H9 (cell line): ENCODE measurements at regions not wholly inside any gene's neighbourhood (a gene's known extent, or its start where the extent isn't known, plus 50 kb on each side); places are given as distances from the start of the nearest gene placed in this dataset.

Experiments
- DNase-seq: peaks from one replicate; pipeline ENCODE4 v3.0.0-alpha.2; 2017
- H2AFZ ChIP-seq: one replicate; pipeline ENCODE4 v1.6.1; 2013; ENCODE audit warnings: mild to moderate bottlenecking, low read length, control low read depth, moderate library complexity
- H2AK5ac ChIP-seq: 2 replicates; pipeline ENCODE4 v1.6.1; 2013; ENCODE audit warnings: low read length, control low read depth, mixed read lengths; ENCODE audit not compliant: insufficient read length
- H2BK120ac ChIP-seq: one replicate; pipeline ENCODE4 v1.6.1; 2013; ENCODE audit warnings: low read depth, mild to moderate bottlenecking, low read length, control low read depth, inconsistent platforms; ENCODE audit not compliant: poor library complexity, severe bottlenecking
- H2BK12ac ChIP-seq: 2 replicates; pipeline ENCODE4 v1.6.1; 2013; ENCODE audit warnings: low read length, control low read depth, mixed read lengths, low read depth; ENCODE audit not compliant: insufficient read length
- H2BK15ac ChIP-seq: 2 replicates; pipeline ENCODE4 v1.6.1; 2013; ENCODE audit warnings: low read depth, low read length, control low read depth
- H2BK20ac ChIP-seq: one replicate; pipeline ENCODE4 v1.6.1; 2013; ENCODE audit warnings: low read depth, mild to moderate bottlenecking, low read length, control low read depth, inconsistent platforms; ENCODE audit not compliant: poor library complexity, severe bottlenecking
- H2BK5ac ChIP-seq: 2 replicates; pipeline ENCODE4 v1.6.1; 2013; ENCODE audit warnings: low read length, control low read depth, mixed read lengths; ENCODE audit not compliant: insufficient read length
- H3K14ac ChIP-seq: 2 replicates; pipeline ENCODE4 v1.6.1; 2013; ENCODE audit warnings: low read length, control low read depth; ENCODE audit not compliant: insufficient read depth
- H3K18ac ChIP-seq: 2 replicates; pipeline ENCODE4 v1.6.1; 2013; ENCODE audit warnings: low read depth, mild to moderate bottlenecking, mixed read lengths, low read length, control low read depth; ENCODE audit not compliant: insufficient read length
- H3K23ac ChIP-seq: 2 replicates; pipeline ENCODE4 v1.6.1; 2013; ENCODE audit warnings: low read length, control low read depth, mixed read lengths, low read depth; ENCODE audit not compliant: insufficient read length
- H3K23me2 ChIP-seq: 2 replicates; pipeline ENCODE4 v1.6.1; 2013; ENCODE audit warnings: low read depth, mild to moderate bottlenecking, mixed read lengths, low read length, control low read depth; ENCODE audit not compliant: insufficient read length, poor library complexity, severe bottlenecking
- H3K27ac ChIP-seq: 2 replicates; pipeline ENCODE4 v1.5.1; 2013; ENCODE audit warnings: low read length, control low read depth, mixed read lengths, low read depth; ENCODE audit not compliant: insufficient read length
- H3K27me3 ChIP-seq: 2 replicates; pipeline ENCODE4 v1.6.1; 2013; ENCODE audit warnings: low read length, control low read depth, inconsistent platforms; ENCODE audit not compliant: insufficient read depth
- H3K4ac ChIP-seq: 2 replicates; pipeline ENCODE4 v1.6.1; 2013; ENCODE audit warnings: low read depth, mild to moderate bottlenecking, control low read depth, inconsistent platforms, low read length, moderate library complexity
- H3K4me1 ChIP-seq: 2 replicates; pipeline ENCODE4 v1.6.1; 2013; ENCODE audit warnings: low read length, control low read depth, inconsistent platforms; ENCODE audit not compliant: insufficient read depth
- H3K4me2 ChIP-seq: 2 replicates; pipeline ENCODE4 v1.6.1; 2013; ENCODE audit warnings: low read length, control low read depth, mixed read lengths; ENCODE audit not compliant: insufficient read length, insufficient read depth
- H3K56ac ChIP-seq: 2 replicates; pipeline ENCODE4 v1.6.1; 2013; ENCODE audit warnings: low read depth, mild to moderate bottlenecking, mixed read lengths, low read length, control low read depth; ENCODE audit not compliant: insufficient read length
- H3K79me1 ChIP-seq: 2 replicates; pipeline ENCODE4 v1.6.1; 2013; ENCODE audit warnings: low read depth, mild to moderate bottlenecking, moderate library complexity, low read length, control low read depth, inconsistent platforms; ENCODE audit not compliant: insufficient read depth, poor library complexity, severe bottlenecking
- H3K79me2 ChIP-seq: 2 replicates; pipeline ENCODE4 v1.6.1; 2013; ENCODE audit warnings: low read length, control low read depth, inconsistent platforms; ENCODE audit not compliant: insufficient read depth
- H3K9ac ChIP-seq: 2 replicates; pipeline ENCODE4 v1.6.1; 2013; ENCODE audit warnings: low read length, control low read depth, mixed read lengths; ENCODE audit not compliant: insufficient read length; ENCODE audit errors: extremely low read depth
- H3K9me3 ChIP-seq: one replicate; pipeline ENCODE4 v1.6.1; 2013; ENCODE audit warnings: low read depth, low read length, inconsistent platforms; ENCODE audit not compliant: control insufficient read depth
- H3T11ph ChIP-seq: one replicate; pipeline ENCODE4 v1.6.1; 2013; ENCODE audit warnings: mild to moderate bottlenecking, low read length, control low read depth, inconsistent platforms
- H4K20me1 ChIP-seq: one replicate; pipeline ENCODE4 v1.6.1; 2013; ENCODE audit not compliant: control insufficient read depth, insufficient read length, insufficient read depth
- H4K5ac ChIP-seq: 2 replicates; pipeline ENCODE4 v1.6.1; 2013; ENCODE audit warnings: low read depth, mild to moderate bottlenecking, mixed read lengths, low read length, control low read depth; ENCODE audit not compliant: insufficient read length
- H4K8ac ChIP-seq: replicated peaks from 2 replicates; pipeline ENCODE4 v1.6.1; 2013; ENCODE audit warnings: low read length, control low read depth, mixed read lengths, low read depth; ENCODE audit not compliant: insufficient read length
- H4K91ac ChIP-seq: 2 replicates; pipeline ENCODE4 v1.6.1; 2013; ENCODE audit warnings: low read depth, mild to moderate bottlenecking, moderate library complexity, mixed read lengths, low read length, control low read depth; ENCODE audit not compliant: insufficient read length
- H3K27ac Mint-ChIP-seq, 3 experiments: 2 replicates in 2 of 3; 3 replicates in 1 of 3; pipeline ENCODE4 v1.8.0; 2020 to 2021; ENCODE audit warnings: mixed read lengths in 3 of 3, mild to moderate bottlenecking in 1 of 3, moderate library complexity in 1 of 3
- H3K27me3 Mint-ChIP-seq: 2 replicates; pipeline ENCODE4 v1.8.0; 2021; ENCODE audit warnings: low read depth, mild to moderate bottlenecking, moderate library complexity, mixed read lengths
- H3K36me3 Mint-ChIP-seq, 3 experiments: 2 replicates in 2 of 3; 3 replicates in 1 of 3; pipeline ENCODE4 v1.8.0; 2020 to 2021; ENCODE audit warnings: low read depth in 3 of 3, mixed read lengths in 3 of 3; ENCODE audit not compliant: insufficient read depth in 1 of 3
- H3K4me1 Mint-ChIP-seq, 2 experiments: 2 replicates each; pipeline ENCODE4 v1.8.0; 2020; ENCODE audit warnings: mixed read lengths in 2 of 2
- H3K4me3 Mint-ChIP-seq, 2 experiments: 2 replicates in 1 of 2; 3 replicates in 1 of 2; pipeline ENCODE4 v1.8.0; 2020 to 2021; ENCODE audit warnings: mild to moderate bottlenecking in 2 of 2, mixed read lengths in 2 of 2, moderate library complexity in 1 of 2
- H3K9me3 Mint-ChIP-seq, 2 experiments: 2 replicates in 1 of 2; 3 replicates in 1 of 2; pipeline ENCODE4 v1.8.0; 2020; ENCODE audit warnings: mild to moderate bottlenecking in 2 of 2, mixed read lengths in 2 of 2, moderate library complexity in 1 of 2
- WGBS: extraction: QIAGEN DNeasy Blood & Tissue Kit; methylation state at CpG from one replicate; pipeline ENCODE4 v1.1.7; 2013; ENCODE audit warnings: missing lambda C conversion rate, low lambda C conversion rate, mixed read lengths; ENCODE audit not compliant: insufficient read length; ENCODE audit errors: extremely low coverage; 5-methylcytosine and 5-hydroxymethylcytosine counted together
- TF ChIP-seq, protein P1 (sequence below): fragments of 200-600 bp; sonication (generic); conservative IDR thresholded peaks from 3 replicates; pipeline ENCODE4 v1.8.0; 2021; ENCODE audit warnings: antibody characterized with exemption, mild to moderate bottlenecking

DNA sequence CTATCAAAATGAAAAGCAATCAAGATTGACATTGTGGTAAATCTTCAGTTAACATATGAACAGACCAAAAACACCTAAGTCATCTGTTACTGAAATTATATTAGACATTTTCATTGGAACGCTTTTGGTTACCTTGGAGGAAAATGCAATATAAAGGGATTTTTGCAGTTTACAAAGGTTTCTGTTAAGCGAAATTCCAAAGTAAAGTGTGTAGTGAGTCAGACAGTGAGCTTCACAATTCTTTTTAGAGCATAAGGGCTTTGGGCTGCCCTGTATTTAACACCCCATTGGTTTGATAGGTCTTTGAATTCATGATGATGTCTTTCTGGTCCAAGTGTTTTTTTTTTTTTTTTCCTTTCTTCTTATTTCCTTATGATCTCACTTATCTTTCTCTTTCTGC, 462.8 kb downstream of the EDEM1 start:
- Histone ChIP-seq H4K91ac (no peak overlapping the region), H2BK120ac (no peak overlapping the region), H4K20me1 (no peaks in the 10 kb centered on the region), H3K4me1 (no peaks in the 10 kb centered on the region), H3K4ac (no peak overlapping the region), H3K56ac (no peak overlapping the region), H3K18ac (no peak overlapping the region), H3K27me3 (no peaks in the 10 kb centered on the region), H3K9me3 (no peaks in the 10 kb centered on the region), H2AK5ac (no peak overlapping the region), H2AFZ (no peak overlapping the region), H3K79me1 (no peaks in the 10 kb centered on the region), H3K27ac (no peak overlapping the region), H3K23me2 (no peaks in the 10 kb centered on the region), H4K5ac (no peak overlapping the region), H2BK20ac (no peak overlapping the region), H2BK12ac (no peak overlapping the region), H3K4me2 (no peak overlapping the region), H2BK15ac (no peak overlapping the region), H3K9ac (no peak overlapping the region), H2BK5ac (no peak overlapping the region), H4K8ac (no peak overlapping the region), H3K14ac (no peak overlapping the region), H3K23ac (no peak overlapping the region), H3K79me2 (no peaks in the 10 kb centered on the region), H3T11ph (no peak overlapping the region)
- Mint-ChIP-seq H3K27ac (no peak overlapping the region), H3K27me3 (no peaks in the 10 kb centered on the region), H3K4me3 (no peak overlapping the region), H3K9me3 (no peaks in the 10 kb centered on the region), H3K36me3 (no peaks in the 10 kb centered on the region), H3K4me1 (no peaks in the 10 kb centered on the region)
- no CpG with 5 or more reads among the region's 2 CpGs for WGBS
- DNase-seq: no peak
- TF ChIP-seq, protein P1, sequence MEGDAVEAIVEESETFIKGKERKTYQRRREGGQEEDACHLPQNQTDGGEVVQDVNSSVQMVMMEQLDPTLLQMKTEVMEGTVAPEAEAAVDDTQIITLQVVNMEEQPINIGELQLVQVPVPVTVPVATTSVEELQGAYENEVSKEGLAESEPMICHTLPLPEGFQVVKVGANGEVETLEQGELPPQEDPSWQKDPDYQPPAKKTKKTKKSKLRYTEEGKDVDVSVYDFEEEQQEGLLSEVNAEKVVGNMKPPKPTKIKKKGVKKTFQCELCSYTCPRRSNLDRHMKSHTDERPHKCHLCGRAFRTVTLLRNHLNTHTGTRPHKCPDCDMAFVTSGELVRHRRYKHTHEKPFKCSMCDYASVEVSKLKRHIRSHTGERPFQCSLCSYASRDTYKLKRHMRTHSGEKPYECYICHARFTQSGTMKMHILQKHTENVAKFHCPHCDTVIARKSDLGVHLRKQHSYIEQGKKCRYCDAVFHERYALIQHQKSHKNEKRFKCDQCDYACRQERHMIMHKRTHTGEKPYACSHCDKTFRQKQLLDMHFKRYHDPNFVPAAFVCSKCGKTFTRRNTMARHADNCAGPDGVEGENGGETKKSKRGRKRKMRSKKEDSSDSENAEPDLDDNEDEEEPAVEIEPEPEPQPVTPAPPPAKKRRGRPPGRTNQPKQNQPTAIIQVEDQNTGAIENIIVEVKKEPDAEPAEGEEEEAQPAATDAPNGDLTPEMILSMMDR: no peak
